GM21825 (cell line): ENCODE measurements at regions not wholly inside any gene's neighbourhood (a gene's known extent, or its start where the extent isn't known, plus 50 kb on each side); places are given as distances from the start of the nearest gene placed in this dataset.
"Not testable (repeated sequence)": the region's sequence is repeated elsewhere in the genome, so short reads cannot be mapped to it uniquely, and the experiment has no call there.

Experiments
- ATAC-seq: cut with Tn5 transposase; IDR thresholded peaks from one replicate; pipeline ENCODE4 v1.9.1; 2021; ENCODE audit warnings: mild to moderate bottlenecking, moderate library complexity; ENCODE audit not compliant: unreplicated experiment

DNA sequence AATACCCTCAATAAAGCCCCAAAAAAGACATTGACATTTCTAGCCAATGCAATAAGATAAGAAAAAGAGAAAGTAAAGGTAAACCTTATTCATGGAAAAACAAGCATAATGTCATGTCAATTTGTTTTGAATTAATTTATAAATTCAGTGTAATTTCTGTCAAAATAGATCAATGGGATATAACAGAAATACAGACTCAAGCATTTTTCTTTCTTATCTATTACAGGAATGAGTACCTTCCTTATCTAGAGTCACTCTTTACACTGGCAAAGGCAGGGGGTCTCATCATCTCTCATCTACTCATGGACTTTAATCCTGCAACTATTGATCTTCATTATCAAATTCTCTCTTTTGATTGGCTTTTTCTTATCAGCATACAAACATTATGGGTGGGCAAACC is 127.1 kb upstream of the SHH start:
- no peak for ATAC-seq

DNA sequence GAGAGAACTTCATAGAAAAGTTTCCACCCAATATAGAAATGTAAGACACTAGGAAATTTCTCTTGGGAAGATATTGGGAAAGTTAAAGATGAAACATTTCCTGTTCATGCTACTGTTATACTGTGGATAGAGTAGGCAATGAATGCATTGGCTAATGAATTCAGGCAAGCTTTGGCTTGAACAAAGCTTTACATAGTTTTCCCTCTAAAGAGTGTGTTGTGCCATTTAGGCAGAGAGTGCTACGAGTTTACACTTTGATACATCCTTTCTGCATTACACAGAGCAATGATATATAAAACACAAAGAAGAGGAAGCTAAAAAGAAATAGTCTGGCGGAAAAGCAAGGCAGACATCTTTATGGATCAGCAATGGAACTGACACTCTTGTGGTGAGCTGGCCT is 125.9 kb upstream of the SHH start:
- ATAC-seq = no peak

DNA sequence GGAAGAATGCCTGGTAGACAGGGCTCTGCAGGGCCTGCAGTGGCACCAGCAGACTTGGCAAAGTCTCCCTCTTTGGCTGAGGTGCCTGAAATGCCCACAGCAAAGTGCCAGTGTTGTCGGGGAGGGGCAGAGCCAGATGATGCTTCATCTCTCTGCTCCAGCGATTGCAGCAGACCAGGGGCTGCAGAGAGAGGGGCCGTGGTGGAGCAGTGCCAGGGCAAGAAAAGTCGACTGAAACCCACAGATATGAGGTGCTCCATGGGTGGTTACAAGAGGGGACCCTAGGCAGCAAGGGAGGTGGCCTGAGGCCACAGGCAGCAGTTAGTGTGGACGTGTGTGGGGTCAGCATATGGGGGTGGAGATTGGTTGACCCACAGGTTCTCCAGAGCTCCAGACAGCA is 123.5 kb upstream of the SHH start:
- no peak for ATAC-seq

DNA sequence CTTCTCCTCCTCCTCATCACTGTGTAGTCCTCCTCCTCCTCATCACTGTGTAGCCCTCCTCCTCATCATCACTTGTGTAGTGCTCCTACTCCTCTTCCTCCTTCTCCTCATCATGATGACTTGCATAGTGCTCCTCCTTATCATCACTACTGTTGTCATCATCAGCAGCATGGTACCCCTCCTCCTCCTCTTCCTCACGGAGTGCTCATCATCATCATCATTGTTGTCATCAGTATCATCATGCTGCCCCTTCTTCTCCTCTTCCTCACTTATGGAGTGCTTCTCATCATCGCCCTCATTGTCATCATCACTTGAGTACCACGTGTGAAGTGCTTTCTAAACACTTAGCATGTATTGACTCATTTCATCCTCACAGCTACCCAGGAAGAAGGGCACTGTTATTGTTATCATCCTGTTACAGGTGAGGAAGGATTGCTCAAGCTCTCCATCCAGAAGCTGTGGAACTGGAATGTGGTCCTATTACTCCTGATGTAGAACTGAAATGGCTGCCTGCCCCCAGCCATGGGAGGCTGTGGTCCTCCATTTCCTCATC is 122.8 kb upstream of the SHH start:
- ATAC-seq = no peak

DNA sequence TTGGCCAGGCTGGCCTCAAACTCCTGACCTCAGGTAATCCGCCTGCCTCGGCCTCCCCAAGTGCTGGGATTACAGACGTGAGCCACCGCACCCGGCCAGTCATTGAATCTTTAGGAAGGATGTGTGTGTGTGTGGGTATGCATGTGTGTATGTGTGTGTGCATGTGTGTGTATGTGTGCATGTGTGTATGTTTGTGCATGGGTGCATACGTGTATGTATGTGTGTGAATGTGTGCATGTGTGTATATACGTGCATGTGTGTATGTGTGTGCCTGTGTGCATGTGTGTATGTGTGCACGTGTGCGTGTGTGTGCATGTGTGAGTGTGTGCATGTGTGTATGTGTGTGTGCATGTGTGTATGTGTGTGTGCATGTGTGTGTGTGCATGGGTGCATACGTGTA is 120.1 kb upstream of the SHH start:
- ATAC-seq = not testable (repeated sequence)

DNA sequence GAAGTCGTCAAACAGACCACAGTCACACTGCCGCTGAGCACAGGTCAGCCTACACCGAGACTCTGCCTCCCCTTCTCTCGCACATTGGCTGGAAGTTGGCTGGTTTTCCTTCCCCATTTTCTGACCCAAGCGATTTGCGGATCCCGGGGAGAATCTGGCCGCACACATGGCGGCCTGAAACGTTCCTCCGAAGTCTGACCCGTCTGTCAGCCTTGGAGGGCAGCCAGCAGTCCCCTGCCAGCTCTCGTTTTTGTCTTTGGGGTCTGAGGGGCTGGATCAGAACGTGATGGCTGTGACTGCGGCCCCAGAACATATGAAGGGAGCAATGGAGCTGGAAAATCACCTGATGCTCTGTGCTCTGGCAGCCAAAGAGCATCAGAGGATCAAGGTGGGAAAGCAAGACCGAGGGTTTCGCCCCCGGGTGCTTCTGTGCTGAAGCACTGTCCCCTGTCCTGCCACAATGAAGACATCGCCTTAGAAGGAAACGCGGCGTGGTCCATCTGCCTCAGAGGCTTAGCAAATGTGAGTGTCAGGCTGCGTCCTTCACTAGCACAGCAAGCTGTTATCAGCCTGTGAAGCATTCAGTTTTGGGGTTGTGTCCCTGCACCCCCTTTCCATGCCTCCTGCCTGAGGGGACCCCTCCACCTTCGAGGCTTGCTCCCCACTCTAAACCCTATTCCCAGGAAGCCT is 119.3 kb upstream of the SHH start:
- ATAC-seq = no peak

DNA sequence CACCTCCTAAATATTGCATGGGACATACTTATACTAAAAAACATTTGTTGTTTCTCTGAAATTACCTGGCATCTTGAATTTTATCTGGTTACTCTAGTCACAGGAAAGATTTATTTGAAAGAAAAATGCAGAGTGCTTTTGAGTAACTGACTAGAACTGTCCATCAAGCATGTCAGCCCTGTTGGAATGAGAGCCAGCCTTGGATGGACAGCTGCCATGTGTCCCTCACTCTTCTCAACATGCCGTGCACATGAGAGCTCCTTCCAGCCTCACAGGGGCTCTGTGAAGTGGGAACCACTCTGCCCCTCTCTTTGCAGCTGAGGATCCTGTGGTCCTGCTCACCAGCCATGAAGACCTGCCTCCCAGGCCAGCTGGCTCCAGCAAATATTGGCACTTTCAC is 118.3 kb upstream of the SHH start:
- ATAC-seq = no peak

DNA sequence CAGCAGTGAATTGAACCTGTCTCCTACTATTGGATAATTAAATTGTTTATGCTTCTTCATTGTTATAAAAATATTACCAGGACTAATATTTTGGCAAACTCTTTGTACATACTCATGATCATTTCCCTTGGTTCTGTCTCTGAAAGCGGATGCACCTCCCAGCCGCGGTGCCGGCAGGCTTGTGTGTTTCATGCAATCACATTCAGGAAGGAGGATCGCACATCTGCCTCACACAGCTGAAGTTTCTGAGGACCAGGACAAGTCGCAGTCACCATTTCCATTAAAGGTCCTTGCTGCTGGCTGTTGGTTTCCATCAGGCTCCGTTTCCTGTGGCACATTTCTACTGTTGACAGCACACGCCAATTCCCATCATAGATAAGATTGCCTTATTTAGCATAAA is 117.8 kb upstream of the SHH start:
- ATAC-seq = no peak

DNA sequence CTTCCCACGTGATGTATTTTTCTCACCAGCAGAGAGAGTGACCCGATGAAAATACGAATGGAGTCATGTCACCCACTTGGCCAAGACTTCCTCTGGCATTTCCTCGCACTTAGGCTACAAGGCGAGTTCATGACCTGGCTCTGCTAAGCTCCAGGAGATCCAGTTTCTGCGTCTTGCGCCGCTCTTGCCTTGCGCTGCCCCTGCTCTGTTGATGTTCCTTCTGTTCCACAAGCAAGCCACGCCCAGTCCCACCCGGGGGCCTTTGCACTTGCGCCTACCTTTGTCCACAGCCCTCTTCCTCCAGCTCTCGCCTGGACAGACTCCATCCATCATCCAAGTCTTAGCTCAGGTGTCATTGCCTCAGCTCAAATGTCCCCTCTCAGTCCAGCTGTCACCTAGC is 116.3 kb upstream of the SHH start:
- no peak for ATAC-seq

DNA sequence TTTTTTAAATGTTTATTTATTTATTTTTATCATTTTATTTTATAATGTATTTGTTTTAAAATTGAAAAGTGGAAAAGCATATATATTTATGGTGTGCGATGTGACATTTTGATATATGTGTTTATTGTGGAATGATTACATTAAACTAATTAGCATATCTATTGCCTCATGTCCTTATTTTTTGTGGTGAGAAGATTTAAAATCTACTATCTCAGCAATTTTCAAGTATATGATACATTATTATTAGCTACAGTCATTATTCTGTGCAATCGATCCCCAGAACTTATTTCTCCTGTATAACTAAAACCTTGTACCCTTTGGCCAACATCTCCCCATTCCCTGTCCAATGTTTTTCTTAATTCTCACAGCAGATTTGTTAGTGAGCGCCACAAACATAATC is 115.6 kb upstream of the SHH start:
- ATAC-seq = no peak

DNA sequence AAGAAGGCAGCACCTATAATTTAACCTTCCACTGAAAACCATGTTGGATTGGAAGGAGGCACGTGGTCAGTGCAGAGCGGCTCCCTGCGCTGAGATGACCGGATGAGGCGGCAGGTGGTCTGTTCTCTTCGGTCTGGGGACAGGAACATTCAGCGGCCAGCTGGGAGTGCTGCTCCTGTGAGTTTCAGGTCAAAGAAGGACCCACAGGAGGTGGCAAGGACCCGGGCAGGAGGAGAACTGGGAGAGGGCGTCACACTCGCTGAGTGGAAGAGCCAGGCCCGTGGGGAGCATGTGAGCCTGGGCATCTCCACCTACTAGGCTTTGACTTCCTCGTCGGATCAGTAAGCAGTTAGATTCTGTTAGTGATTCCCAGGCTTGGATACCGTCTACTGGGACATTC is 113.4 kb upstream of the SHH start:
- no peak for ATAC-seq

DNA sequence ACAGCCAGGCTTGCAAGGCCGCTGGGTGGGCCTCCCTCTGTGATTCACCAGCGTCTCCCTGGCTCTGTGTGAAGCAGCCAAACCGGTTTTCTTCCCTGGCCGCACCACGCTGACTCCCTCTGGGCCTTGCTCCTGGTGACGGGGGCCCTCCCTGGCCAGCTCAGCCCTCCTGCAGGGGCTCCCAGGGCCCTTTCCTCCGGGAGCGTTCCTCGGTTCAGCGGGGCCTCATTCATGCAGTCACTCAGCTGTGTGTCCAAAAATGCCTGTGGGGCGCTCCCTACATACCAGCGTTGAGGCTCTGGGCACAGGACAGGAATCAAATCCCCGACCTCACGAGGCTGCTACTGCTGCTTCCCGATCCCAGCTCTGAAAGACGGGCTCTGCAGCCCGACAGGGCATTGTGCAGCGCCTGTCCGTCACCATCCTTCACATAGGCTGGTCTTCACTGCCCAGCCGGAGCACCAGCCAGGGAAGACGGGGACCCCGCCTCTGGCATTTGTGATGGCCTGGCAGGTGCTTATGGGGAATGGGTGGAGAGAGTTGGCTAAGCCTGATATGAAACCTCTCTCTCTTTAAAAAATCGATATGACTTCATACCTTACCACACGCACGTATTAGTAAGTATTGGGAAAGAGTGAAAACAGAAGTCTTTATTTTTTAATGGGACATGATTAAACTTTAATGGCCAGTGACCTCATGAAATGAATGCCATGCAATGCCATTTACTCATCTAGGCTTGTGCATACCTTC is 110.0 kb upstream of the SHH start:
- ATAC-seq = no peak

DNA sequence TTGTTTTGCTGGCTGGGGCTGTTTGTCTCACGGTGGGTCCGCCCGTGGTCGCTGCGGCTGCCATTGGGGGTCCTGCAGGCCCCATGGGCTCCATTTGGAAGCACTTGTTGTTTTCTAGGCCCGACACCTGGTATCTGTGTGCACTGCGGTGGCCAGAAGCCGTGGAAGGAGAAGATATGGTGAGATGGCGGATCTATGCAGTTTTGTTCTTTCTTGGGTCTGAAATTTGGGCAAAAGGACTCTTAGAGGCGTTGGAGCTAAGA is 109.5 kb upstream of the SHH start:
- no peak for ATAC-seq

DNA sequence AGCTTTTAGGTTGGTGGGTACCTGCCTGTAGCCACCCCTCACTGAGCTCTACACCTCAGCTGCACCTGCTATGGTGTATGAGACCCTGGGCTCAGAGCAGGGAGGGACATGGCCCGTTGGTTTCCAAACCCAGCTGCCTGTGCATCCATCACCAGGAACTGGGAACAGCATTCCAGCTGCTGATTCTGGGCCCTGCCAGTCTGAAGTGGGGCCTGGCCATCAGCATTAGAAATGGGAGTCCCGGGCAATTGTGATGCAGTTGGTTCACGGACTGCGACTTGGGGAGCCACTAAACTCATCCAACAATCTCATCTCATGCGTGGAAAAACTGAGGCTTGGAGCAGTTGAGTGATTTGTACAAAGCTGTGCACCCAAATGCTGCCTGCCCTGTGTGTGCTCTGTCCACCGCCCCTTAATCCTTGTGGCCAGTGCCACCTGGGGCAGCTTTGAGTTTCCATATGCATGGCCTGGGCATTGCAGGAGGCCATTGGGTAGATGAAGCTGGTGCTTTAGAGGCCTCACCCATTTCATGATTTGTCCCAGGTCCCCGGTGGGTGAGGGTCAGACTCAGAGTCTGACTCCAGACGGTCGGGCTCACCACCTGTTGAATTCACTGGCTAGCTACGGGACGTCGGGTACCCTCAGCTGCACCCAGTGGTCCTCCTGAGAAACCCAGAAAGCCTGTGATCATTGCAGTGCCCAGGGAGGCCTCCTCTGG is 109.0 kb upstream of the SHH start:
- no peak for ATAC-seq

DNA sequence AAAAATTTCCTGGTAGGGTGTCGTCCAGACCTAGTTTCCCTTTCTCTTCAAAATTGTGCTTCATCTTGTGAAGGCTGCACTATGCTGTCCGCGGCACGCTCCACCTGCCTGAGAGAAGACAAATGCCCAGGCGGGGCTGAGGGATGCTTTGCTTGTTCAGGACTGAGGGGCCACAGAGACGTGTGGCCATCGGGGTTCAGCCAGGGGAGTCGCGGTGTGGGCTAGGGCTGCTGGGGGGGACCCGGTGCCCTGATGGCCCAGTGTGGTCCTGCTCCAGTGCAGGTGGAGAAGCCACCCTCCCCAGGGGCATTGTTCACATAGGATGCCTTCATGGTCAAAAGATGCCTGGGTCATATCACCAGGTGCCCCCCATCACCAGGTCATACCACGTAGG is 107.8 kb upstream of the SHH start:
- ATAC-seq = no peak

DNA sequence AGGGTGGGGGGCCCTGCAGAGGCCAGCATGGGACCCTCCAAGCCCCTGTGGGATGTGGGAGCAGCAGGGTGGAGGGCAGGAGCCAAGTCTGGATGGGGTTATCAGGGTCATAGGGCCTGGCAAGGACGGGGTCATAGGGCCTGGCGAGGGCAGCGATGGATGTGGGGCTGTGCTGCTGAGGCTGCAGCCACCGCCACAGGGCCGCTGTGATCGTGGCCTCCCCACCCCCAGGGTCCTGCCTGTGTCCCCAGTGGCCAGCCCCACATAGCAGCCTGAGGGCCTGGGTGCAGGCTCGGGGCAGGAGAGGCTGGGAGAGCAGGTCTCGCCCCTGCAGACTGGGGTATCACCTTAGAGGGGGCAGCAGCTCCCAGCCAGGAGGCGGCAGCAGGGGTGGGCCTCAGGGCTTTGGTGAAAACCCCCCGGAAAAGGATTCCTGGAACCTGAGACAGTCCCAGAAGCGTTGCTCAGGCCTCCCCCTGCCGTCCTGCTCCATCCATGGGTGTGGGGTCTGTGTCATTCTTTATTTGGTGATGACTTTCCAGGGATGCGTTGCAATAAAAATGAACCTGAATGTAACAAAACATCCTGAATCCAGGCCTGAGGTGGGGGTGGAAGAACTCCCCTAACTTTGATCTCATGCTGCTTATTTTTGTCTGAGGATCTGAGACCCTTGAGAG is 107.3 kb upstream of the SHH start:
- ATAC-seq = no peak

DNA sequence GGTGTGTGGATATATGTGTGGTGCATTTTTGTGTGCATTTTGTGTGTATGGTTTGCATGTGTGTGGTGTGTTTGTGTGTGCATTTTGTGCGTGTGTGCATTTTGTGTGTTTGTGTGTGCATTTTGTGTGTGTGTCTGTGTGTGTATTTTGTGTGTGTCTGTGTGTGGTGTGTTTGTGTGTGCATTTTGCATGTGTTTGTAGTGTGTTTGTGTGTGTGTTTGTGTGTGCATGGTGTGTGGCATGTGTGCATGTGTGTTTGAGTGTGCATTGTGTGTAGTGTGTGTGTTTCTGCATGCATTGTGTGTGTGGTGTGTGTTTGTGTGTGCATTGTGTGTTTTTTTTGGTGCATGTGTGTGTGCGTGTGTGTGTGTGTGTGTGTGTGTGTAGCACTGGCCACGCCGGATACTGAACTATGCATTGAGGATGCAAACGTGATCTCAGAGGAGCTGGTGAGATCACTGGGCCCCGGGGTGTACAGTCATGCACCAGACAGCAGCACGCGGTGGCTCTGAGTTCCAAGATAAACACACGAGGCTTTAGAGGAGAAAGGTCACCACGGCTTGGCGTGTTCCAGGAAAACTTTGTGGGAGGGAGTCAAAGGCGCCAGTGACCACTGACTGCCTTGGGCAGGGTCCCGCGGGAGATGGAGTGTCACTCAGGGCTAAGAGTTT is 106.6 kb upstream of the SHH start:
- no peak for ATAC-seq

DNA sequence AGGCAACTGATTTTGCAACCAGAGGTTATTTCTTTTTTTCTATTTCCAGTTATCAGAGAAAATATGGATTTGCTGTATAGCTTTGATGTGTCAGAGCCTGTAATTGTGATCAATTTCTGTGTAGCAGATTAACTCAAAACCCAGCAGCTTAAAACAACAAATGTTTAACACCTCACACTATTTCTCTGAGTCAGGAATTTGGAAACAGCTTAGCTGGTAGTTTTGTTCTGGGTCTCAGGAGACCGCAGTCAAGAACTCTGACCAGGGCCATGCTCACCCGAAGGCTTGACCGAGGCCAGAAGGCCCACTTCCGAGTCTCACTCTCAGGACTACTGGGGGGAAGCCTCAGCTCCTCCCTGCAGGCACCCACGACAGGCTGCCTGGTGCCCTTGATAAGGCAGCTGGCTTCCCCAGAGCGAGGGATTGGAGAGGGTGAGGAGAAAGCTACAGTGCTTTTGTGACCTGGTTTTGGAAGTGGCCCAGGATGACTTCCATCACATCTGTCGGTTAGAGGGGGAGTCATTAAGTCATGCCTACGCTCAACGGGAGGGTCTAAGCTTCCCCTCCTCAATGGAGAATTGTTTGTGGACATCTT is 105.7 kb upstream of the SHH start:
- no peak for ATAC-seq

DNA sequence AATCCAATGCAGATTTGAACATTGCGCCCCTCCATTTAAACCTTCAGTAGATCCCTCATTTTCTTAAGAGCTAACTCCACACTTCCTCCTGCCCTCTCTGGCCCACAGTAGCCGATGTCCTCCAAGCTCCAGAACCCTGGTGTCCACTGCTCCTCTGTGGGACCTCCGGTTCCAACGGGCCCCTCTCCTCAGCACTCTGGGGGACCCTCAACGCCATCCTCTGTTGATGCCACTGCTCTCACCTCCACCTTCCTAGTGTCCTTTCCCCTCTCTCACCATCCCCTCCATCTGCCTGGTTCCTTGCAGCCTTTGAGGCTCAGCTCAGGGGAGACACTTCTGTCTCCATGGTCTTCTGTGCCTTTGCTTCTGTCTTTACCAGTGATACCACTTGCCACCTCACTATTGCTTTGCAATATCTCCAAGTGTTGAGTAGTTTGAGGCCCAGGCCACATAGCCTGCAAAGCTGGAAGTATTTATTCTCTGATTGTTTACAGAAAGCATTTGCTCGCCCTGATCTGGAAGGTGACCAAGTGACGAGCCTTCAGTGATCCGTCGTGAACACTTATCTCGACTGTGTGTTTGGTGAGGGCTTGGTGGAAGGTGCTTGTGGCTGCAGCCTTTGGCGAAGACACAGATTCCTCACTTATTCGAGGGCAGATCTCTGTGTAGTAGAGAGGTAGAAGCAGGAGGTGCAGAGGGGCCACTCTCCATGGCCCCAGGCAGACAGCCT is 104.8 kb upstream of the SHH start:
- no peak for ATAC-seq

DNA sequence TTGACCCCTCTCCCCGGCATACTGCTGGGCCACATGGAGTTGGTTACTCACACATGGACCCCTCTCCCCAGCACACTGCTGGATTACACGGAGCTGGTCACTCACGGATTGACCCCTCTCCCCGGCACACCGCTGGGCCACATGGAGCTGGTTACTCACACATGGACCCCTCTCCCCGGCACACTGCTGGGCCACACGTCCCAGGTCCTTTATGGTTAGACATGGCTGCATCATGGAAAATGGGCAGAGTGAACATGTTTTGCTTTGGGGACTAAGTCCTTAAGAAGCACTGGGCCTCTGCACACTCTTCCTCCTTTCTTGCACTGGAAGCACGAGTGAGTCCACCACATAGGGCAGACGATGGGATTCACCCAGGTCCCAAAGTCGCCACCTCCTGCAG is 102.1 kb upstream of the SHH start:
- no peak for ATAC-seq
